Stimulated activated CD4-positive, alpha-beta T cell treated with anti-CD3 and anti-CD28 coated beads, Interleukin-12 subunit alpha, Interleukin-12 subunit beta, amount 100 ng/mL, for 24 hours (primary cell): ENCODE measurements at regions not wholly inside any gene's neighbourhood (a gene's known extent, or its start where the extent isn't known, plus 50 kb on each side); places are given as distances from the start of the nearest gene placed in this dataset.

Source experiments
- DNase-seq, 2 experiments: peaks; one replicate each; pipeline ENCODE4 v3.0.0-alpha.2; 2020; ENCODE audit warnings: low read depth in 2 of 2

DNA sequence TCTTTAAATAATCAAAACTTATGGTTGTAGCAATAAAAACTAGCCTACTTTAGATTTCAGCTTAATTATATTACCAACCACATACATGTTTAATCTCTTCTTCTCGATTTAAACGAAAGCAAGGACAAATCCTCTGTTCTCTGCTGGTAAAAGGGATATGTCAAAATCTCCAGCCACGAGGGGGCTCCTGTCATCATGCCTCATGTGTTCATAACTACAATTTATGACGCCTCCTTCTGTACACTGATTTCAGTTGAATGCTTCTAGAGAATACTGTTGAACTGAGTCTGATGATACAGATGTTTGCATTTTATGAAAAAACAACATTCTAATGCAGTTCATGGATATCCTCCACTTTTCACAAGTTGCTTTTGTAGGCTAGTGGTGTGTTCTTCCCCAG, 220.0 kb upstream of the DPP6 start:
- no peak for DNase-seq

DNA sequence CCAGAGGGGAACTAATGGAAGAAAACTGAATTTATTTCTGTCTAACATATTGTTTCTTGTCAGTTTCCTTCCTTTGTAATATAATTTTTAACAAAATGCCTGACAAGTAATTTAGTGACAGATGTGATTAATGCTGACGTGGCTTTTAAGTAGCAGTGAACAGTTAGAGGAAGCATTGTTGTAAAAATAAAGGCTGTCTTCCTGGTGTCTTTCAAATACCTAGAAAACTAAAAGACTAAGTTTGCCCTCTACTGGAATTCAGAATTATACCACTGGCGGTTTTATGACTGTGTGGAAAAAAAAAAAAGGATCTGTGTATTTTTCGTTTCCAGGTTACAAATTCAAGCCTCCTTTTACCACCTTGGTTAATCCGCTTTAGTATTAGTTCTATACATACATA, 217.1 kb upstream of the DPP6 start:
- DNase-seq: no peak

DNA sequence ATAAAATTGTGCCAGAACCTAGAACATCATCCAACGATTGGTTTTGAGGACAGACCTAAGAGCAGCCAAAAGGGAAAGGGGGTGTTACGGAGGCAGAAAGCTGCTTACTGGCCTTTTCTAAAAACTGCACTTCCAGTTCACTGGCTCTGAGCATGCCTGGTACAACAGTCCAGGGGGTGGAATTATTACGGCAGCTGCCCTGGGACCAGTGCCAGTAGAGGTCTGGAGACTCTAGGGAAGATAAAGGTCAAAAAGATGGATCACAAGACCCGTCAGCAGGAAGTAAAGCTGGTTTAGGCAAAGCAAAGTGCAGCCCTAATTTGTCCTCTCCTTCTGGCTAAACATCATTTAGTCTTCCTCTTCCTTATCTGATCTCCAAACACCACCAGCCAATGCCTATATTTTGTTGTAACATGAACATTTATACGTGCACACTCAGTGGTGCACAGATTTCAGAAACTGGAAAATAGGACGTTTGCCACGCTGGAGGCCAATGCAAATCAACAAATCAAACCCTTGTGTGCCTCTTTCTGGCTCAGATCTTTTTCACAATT, 216.4 kb upstream of the DPP6 start:
- no peak for DNase-seq

DNA sequence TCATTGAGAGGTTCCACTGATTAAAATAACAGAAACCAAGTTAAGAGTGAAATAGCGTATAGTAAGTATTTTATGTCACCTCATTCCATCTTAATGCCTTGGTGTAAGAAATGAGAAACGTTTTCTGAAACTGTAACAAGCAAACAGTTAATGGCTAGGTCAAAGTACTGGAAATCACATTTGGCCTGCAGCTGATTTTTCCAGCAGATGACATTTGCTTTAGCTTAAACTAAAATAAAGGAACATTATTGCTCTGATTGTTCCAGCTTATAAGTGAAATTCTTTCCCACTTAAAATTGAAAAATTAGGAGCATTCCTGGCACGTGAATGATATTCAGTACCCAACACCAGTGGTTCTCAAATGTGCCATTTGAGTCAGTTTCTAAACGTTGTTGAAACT, 213.6 kb upstream of the DPP6 start:
- DNase-seq: no peak

DNA sequence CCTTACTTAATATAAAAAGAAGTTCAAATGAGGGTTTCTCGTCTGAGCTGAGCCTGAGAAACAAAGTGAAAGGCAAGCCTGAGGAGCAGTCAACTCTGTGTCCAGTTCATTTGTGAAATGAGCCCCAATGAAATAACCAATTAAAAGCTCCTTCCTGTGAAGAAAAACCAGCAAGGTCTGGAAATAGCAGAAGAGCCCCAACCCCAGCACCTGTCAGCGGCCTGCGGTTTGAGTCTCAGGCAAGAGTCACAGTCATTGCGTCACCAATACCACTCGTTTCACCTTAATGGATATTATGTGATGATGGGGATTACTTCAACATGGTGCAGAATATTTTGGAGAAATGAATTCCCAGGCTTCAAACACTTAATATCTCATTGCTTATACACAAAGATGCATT, 211.3 kb upstream of the DPP6 start:
- DNase-seq: no peak

DNA sequence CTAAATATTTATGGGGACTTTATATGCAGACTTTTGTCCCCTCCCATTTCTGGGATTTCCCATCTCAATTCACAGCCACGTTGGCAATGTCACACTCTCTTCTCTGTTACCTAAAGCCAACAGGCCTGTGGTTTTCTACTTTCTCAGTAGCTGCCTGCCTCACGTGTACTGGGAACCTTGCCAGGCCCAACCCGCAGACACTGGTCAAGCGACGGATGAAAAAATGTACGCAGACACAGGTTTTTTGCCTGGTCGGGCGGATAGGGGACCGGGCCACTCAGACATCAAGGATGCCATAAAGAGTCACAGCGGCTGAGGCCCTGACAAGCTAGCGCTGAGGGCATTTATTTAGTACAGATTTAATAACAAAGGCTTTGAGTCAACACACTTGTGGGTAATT, 204.4 kb upstream of the DPP6 start:
- no peak for DNase-seq

DNA sequence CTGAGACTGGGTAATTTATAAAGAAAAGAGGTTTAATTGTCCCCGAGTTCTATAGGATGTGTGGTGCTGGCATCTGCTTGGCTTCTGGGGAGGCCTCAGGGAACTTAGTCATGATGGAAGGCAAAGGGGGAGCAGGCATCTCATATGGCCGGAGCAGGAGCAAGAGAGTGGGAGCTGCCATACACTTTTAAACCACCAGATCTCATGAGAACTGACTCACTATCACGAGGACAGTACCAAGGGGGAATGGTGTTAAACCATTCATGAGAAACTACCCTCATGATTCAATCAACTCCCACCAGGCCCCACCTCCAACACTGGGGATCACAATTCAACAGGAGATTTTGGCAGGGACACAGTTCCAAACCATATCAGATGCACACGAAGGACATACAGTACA, 199.9 kb upstream of the DPP6 start:
- DNase-seq: no peak

DNA sequence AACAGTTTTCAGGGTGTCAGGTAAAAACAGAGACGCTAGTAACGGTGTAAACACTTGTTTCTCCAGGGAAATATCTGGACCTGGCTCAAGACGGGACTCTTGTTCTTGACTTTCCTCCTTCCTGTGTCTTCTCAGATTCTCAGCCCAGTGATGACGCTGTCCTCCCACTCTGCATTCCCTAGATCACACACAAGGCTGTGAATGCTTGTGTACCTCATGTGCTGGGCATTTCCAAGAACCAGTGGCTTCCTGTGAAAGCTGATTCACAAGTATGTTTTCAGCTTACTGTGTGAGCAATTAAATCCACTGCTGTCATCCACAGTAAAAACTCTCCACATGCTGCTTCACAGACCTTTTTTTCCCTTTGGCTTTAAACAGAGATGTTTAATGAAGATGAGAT, 193.8 kb upstream of the DPP6 start:
- no peak for DNase-seq

DNA sequence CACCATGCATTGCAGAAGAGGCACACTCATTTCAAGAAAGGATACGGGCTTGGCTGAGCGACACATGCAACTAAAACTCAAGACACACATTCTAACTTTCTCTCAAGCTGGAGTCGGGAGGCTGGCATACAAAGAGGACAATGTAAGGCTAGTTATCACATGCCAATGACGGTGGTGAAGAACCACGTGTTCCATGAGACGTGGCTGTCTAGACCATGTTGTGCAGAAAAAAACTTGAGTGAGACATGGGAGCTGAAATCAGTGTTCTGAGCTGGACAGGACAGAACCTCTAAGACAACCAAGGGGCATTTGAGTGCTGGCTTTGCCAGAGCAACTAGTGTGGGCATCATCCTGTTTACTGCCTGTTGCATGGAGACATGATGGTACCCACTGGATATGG, 193.0 kb upstream of the DPP6 start:
- DNase-seq: no peak

DNA sequence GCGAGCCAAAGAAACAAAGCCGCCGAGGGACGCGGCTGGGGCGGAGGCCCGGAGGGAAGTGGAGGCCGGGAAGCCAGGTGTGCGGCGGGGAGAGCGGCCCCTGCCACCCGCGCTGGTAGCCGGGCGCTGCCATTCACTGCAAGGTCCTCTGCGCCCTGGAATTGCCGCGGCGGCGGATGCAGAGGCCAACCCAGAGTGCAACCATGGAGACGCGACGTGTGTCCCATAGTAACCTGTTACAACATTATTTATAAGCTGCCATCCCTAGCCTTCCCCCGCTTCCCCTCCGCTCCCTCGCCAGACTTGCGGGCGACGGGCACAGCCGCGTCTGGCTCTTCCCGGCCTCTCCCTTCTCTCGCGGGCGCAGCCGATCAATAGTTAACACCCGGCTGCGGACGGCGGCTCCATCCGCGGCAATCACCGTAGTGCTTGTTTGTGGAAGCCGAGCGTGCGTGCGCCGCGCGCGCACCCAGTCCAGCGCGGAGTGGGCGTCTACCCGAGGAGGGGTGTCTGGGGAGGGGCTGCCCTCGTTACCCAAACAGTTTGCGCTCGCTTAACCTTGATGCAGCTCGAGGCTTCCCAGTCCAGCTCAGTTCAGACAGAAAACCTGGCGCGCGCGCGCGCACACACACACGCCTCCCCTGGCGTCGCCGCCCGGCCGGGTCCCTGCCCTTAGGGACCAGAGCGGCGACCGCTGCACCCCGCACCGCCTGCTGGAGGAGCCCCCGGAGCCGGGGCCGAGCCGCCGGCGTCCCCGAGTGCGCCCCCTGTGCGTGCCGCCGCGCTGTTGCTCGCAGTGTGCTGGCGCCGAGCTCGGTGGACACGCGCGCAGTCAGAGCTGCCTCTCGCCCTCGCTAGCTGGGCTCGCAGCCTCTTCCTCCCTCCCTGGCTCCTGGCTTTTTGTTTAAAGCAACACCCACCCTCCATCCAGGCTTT, 165.4 kb upstream of the DPP6 start:
- DNase-seq: no peak

DNA sequence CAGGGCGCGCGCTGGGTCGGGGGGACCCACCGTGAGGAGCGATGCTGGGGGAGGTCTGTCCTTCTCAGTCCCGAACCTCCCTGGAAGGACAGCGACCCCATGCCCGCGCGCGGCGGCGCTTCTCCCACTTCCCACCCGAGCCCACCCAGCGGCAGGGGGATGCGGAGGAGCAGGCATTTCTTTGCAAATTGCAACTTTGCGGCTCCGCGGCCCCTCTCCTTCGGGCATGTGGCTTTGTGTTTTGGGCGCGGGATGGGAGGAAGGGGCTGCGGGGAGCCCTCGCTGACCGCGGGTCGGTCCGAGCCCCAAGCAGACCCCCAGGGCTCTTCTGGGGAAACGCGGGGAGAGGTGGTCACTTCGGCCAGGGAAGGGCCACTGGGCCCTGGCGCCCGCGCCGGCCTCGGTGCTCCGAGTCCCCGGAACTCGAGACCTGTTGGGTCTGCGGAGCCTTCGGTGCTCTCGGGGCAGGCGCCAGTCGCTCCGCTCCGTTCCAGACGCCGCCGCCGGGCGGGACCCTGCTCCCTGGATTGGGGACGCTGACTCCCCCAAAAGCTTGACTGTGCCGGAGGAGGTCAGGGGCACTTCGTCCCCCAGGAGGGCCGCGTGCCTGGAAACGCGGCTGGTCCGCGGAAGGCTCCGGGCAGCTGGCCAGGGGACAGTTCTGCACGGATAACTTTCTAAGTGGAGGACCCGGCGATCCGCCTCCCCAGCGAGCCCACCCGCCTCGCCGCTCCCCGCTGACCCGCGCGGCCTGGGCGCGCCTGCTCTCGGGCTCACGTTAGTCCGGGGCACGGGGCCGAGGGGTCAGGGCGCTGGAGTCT, 164.2 kb upstream of the DPP6 start:
- DNase-seq: no peak

DNA sequence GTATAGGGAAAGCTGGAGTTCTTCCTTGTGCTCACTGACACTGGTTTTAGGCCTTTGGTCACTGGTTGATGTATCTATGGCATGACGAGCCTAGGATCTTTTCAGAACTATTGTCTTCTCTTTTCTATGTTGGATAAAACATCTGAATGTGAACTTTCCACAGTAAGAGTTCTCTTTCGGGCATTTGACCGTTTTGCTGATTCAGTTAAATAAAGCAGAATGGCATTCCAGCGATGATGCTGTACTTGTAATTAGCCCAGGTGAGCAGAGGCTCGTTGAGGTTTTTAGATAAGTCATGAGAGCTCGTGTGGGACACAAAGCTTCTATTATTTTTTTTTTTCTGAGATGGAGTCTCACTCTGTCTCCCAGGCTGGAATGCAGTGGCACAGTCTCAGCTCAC, 160.2 kb upstream of the DPP6 start:
- DNase-seq: no peak

DNA sequence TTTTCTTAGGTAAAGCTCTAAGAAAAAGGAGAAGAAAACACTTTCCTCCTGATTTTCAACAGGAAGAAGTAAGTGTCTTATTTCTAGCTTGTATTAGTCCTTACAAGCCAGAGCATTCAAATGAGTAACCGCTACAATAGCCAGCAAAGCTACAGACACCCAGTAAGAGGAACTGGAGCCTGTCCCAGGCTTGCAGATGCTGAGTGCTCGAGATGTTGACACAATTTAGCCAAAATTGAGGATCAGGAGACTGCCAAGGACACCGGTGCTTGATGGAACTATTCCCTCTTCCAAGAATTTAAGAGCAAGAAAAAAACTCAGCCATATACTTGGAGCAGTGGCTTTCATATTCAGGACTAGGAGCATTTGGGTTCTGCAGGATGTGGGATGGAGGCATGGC, 149.3 kb upstream of the DPP6 start:
- no peak for DNase-seq

DNA sequence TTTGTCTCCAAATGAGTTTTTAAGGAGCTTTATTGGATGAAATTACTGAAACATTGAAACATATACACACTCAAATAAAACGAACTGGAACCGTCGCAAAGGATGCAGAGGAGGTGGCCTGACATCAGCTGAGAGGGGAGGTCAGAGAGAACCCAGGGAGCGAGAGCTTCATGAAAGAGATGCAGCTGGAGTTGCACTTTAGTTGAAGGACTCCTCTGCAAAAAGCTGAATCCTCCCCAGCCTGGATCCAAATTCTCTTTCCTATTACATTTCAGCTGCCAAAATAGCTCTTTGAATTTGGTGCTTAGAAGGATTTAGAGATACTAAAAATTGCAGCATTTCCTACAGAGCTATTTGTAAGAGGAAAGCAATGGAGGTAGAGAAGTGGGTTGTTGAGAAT, 140.0 kb upstream of the DPP6 start:
- no peak for DNase-seq

DNA sequence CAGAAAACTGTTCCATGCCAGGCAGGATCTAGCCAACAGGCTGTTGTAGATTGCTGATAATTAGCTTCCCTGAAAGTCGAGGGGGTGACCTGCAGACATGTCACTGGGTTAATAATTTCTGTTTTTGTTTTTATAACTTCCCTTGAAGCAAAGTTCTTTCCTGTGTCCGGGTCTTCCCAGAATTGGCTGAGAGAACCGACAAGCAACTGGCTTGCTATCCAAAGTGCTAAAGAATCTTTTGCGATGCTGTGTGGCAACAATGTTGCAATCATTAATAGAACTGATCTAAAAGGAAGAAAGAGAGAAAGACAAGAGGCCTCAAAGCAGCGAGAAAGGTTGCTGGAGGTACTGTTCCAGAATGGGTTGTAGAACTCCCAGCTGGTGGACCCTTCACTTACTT, 132.1 kb upstream of the DPP6 start:
- DNase-seq: no peak

DNA sequence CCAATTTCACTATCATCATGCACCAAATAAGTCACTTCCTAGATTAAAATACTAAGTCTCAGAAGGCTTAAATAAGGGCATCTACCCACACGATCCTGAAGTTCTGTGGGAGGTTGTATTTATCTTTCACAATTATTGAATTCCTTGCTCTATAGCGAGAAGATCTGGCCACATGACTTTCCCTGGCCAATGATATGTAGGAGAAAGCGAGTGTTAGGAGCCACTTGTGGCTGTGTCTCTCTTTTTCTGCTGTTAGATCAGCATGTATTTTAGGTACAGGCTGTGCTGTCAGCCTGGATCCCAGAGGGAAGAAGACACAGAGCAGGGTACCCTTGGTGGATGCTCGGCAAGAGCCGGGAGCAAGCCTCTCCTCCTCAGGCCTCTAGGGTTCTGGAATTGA, 131.3 kb upstream of the DPP6 start:
- no peak for DNase-seq

DNA sequence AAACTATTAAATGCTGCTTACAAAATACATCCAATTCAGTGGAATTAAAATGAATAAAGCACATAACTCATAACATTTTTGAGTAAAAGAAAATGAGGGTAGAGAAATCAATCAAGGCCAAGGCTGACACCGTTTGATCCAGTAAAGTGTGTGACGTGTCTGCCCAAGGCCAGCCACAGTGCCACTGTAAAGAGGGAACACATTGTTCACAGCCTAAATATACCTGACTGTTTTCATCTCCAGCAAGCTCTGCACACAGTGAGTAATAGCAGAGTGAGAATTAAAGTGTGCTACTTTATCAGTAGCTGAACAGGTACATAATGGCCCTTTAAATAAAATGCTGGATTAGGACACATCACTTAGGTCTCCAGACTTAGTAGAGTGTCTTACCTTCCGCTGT, 130.8 kb upstream of the DPP6 start:
- no peak for DNase-seq

DNA sequence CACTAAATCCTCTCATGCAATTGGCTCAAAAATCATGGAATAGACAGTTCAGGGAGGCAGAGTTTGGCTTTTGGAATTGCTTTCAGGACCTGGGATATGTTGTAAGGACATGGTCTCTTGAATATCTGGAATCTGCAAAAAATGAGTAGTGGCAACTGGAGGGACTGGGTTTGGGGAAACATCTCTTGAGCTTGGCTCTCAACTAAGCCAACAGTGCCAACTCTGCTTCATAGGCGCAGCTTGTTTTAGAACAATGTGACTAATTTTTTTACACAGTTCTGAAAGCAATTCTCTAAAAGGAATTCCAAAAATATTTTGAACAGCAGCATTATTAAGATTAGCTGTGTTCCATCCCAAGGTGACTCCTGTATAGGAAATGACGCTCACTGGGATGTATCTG, 121.5 kb upstream of the DPP6 start:
- DNase-seq: no peak

DNA sequence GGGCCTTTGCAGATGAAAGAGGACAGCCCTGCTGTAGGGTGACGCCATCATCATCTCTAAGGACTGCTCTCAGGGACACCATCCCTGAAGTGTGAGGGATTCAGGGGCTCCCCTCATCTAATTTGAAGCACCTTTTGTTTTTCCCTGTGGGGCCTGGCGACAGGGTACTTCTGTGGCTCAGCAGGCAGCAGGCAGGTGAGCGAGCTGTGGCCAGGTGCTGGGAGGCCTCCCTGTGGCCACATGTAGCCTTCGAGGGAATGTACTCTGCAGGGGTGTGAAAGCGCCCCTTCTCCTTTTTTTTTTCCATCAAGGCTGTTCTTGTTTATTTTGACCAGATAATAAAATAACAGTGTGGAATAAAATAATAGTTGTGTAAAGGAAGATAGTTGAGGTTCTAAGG, 118.2 kb upstream of the DPP6 start:
- DNase-seq: no peak

DNA sequence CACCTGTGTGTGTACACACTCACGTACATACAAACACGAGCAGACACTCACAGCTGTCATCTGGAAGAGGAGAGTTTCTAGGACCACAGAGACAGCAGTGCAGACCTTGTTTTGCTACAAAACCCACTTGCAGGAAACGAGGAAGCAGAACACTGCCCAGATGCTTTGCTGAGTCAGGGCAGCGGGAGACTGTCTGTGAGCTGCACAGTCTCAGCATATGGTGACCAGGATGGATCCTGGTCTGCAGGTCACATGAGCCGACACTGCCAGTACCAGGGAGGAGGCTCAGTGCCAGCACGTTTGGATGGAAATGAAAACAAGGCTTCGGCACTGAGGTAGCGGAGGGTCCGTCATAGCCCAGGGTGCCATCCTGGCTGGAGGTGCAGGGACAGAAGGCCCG, 117.6 kb upstream of the DPP6 start:
- DNase-seq: no peak

DNA sequence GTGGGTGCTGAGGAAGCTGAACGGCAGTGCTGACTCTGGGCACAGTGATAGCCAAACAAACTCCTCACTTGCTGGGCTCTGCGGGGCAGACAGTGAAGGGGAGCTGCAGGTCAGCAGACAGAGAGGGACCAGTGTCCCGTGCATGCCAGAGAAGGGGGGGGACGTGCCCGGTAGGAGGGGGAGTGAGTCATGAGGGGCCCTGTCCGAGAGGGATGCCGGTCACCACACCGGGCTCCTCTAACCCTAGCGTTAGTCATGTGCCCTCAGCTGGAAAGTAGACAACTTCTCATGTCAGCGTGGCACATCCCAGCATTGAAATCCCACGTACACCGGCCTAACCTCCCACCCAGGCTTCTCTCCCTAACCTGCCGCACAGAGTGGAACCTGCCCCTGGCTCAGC, 117.1 kb upstream of the DPP6 start:
- DNase-seq: no peak

DNA sequence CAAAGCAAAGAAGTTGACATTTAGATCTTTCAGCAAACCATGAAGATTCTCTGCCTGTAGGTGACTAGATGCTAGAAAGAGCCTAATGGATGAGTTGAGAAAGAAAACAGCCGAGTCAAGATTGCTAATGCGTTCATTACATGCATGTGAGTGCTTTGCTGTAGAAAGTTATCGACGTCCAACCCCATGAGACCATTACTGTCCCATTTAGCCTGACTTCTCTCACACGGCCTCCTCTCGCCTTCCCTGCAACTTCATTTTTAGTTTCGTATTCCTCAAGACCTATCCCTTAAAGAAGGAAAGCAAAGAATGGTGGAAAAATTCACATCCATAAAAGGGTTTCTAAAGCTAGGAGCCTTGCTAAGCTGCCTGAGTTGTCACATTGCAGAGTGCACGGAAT, 113.7 kb upstream of the DPP6 start:
- DNase-seq: no peak

DNA sequence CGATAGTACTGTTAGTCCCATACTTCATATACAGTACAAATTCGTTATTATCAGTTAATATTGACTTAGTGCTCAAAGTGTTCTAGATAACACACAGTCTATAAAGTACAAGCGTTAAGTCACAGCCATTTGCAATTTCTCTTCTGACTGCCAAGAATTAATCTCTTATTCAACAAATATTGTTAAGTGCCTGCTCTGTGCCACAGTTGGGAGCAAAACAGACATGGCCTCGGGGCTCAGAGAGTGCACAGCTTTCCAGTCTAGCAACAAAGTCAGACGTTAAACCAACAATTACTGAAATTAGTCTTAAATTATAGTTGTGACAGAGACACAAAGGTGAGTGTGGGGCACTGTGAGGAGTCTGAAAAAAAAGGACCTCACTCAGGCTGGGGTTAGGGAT, 113.0 kb upstream of the DPP6 start:
- no peak for DNase-seq
